GM19372 (cell line): ENCODE measurements at regions not wholly inside any gene's neighbourhood (a gene's known extent, or its start where the extent isn't known, plus 50 kb on each side); places are given as distances from the start of the nearest gene placed in this dataset.
"Not testable (repeated sequence)": the region's sequence is repeated elsewhere in the genome, so short reads cannot be mapped to it uniquely, and the experiment has no call there.

Experiments used
- ATAC-seq: cut with Tn5 transposase; IDR thresholded peaks from one replicate; pipeline ENCODE4 v1.9.1; 2021; ENCODE audit warnings: mild to moderate bottlenecking, low read depth, moderate library complexity; ENCODE audit not compliant: unreplicated experiment

DNA sequence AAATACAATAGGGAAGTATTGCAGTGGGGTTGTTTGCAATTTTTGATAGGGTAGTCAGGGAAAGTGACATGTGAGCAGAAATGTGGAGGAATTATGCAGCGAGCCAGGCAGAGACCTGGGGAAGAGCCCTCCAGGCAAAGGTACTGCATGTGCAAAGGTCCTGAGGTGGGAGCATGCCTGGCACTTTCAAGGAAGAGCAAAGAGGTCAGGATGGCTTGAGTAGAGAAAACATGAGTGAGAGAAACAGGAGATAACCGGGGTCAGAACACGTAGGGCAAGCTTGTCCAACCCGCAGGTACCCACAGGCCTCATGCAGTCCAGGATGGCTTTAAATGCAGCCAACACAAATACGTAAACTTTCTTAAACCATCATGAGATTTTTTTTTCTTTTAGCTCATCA is 71.0 kb downstream of the COQ2 start:
- no peak for ATAC-seq

DNA sequence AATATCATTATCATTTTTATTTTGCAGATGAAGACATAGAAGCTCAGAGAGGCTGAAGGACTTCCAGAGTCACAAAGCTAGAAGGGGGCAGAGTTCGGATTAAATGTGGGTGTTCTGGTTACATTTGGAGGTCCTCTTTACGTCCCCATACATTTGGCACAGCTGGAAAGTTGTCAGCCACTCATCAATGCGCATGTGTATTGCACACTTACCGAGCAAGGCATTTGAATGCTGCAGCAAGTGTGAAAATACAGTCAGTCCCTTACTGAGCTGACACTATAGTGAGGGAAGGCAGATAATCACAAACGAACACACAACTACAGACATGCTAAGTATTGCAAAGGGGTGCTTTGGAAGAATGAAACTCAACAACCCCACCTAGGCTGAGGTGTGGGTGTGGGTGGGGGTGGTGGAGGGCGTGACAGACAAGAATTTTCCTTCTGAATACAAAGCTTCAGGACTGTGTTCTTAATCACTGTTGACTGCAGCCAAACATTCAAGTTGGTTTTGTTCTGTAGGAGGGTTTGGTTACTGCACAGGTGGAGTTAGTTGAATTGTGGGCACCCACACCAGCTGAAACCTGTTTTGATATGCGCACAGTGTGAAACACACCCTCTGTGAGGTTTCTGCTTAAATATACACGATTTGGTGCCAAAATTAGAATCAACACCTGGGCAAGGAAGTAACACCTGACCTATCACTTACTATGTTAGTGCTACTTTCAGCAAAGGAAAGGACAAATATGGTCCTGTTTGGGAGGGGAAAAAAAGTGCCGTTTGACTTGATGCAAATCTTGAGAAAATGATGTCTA is 72.4 kb downstream of the COQ2 start:
- peak; percentile 76 for ATAC-seq

DNA sequence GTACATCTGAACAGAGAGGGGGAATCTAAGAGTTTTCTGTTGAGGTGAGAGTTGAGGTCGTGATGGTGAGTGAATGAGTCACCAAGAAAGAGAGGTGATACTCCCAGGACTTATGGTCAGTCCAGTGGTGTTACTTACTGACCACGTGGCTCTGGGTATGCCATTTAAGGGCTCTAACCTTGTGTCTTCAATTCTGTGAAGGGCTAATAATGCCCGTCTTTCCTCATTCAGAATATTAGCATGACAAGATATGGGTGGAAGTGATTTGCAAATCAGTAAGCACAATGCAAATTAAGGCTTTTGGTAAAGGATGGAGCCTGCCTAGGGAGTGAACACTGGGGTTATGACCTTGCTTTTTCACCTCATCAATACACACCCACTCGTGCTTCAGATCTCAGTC is 75.2 kb downstream of the COQ2 start:
- ATAC-seq = no peak

DNA sequence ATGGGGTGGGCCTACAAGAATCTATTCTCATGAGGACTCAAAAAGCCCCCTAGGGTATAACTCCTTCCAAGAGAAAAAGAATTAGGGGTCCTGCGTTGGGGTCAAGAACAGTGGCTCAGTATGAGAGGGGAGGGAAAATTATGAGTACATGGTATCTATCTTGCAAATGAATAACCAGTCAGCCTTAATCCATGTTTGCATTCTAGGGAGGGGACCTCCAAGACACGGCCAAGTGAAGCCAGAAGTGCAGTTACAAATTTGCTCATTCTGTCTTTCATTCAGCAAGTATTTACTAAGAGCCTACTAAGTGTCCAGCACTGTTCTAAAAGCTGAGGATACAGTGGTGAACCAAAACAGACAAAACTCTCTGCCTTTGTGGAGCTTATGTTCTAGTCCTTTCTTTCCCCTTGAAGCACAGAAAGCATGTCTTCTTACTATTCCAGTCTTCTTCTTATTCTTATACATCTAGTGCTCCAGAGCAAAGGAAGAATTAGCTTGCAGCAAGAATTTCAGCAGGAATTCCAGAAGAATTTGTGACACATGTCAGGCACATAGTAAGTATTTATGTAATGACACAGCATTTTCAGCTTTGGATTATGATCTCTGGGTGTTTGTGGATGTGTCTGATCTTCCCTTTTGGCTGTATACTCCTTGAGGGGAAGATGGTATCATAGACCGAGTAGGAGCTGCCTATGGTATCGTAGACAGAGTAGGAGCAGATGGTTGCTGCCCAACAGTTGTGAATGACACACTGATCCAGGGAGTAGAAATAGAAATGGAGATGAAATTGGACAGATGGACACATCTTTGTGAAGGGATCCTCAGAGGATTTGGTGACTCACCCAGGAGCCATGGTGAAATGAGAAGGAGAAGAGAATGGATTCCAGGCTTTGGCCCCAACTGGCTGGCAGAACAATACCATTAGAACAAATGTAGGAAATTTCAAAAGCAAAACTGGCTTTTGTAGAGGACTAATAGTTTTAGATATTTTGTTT is 75.9 kb downstream of the COQ2 start:
- no peak for ATAC-seq

DNA sequence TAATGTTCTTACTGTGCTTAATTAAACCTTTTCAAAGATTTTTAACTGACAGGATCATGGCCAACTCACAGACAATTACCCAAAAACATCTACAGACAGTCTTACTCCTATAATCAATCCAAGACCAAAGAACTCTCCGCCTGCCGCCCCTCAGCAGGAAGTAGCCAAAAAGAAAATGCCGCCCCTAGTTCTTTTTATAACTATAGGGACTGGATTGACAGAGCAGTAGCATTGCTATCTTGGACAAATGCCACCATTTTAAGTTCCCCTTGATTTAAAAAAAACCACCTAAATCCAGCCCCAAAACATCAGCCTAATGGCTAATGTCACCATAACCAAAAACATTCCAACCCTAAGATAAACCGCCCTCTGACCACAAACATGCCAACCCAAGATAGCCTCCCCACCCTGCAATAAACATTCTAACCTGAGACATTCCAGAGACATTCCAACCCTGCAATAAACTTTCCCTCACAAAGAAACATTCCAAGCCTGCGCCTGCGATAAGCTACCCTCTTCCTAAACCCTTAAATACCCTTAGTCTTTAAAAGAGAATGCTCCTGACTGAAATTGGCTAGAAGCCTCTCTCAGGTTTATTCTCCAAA is 77.0 kb downstream of the COQ2 start:
- ATAC-seq = no peak

DNA sequence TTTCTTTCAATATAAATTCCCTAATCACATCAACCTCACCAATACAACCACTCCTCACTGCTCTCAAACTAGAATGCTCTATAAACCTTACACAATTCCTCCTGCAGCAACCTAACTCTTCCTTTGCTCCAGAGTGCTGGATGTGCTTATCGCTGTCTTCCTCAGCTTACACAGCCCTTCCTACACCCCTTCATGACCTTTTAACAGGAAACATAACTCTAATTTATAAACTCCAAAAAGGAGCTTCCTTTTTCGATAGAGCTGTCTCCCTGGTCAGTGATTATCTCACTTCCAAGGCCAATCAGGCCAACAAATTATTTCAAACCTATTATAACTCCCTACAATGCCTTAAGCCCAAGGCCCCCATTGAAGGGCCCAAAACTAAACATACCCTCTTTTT is 78.8 kb downstream of the COQ2 start:
- ATAC-seq = no peak

DNA sequence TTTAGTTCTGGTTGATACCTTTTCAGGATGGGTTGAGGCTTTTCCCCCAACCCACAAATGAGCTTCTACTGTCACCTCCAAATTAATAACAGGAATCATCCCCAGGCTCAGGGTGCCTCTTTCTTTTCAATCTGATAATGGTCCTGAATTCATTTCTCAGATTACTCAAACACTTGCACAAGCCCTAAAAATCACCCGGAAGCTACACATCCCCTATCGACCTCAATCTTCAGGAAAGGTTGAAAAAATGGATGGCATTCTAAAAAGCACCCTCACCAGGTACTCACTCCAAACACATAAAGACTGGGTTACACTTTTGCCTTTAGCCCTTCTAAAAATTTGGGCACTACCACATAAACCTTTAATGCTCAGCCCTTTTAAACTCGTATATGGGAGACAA is 79.9 kb downstream of the COQ2 start:
- no peak for ATAC-seq

DNA sequence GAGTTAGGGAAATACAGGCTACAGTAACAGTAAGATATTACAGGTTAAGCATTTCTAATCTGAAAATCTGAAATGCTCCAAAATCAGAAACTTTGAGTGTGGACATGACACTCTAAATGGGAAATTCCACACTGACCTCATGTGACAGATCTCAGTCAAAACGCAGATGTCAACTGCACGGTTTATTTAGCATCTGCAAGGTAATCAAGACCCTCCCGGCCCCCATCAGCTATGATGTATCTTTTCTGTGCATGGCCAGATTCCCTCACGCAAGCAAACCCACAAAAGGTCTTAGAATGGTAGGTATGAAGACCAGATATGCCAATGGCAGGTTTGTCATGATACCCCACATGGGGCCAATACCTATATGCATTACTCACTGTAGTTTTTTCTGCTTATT is 82.8 kb downstream of the COQ2 start:
- no peak for ATAC-seq

DNA sequence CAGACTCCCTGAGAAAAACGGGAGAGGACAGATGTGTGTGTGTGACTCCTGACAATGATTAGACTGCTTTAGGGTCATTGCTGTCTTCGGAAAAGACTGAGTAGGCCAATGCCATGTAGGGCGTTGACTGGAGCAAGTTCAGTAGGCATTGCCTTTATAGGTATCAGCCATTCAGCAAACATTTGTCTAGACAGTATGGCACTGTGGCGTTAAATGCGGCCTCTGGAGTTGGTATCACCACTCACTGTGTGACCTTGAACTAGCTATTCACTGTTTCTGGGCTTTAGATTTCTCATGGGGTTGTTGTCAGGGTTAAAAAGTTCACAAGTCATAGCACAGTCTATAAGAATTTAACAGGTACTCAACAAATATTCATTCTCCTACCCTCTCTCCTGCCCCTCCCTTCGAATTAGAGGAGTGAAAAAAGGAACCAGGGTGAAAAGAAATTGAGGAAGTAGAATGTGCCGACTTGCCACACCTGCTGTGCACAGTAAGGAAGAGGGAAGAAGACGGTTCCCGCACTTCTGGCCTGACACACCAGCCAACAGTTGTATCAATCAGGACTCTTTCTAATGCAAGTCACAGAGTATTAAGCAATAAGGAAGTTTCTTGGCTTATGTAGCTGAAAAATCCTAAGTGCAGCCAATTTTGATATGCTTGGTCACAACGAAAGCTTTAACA is 83.2 kb upstream of the PLAC8 start:
- ATAC-seq = no peak

DNA sequence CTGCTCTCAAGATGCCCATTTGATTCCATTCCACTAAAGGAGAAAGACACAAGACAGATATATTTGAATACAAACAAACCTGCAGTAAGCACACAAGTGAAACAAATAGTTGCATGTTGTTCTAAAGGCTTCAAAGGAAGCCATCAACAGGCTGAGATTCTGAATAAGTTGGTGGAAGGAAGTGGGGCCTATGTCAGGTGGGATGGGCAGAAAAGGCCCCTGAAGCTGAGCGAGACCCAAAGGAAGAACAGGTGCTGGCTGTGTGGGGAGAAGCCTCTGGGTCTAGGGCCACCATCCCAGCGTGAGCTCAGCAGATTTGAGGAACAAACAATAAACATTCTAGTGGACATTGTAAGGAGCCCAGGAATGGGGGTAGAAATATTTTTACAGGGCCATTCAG is 82.4 kb upstream of the PLAC8 start:
- no peak for ATAC-seq

DNA sequence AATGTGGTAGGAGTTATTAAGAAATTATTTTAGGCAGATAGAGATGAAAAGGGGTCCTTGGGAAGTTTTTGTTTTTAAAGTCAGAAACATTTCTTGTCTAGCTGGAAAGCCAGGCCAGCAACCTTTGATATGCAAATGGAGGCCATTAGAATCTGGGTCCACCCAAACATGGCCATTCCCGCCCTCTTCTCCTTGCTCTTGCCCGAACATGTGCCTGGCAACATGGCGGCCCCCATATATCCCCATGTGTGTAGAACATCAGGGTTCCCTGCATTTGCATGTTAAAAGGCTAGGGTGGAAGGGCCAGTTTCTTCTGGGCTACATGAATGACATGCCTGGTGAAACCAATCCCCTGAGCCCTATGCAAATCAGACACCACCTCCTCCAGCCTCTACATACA is 80.7 kb upstream of the PLAC8 start:
- no peak for ATAC-seq

DNA sequence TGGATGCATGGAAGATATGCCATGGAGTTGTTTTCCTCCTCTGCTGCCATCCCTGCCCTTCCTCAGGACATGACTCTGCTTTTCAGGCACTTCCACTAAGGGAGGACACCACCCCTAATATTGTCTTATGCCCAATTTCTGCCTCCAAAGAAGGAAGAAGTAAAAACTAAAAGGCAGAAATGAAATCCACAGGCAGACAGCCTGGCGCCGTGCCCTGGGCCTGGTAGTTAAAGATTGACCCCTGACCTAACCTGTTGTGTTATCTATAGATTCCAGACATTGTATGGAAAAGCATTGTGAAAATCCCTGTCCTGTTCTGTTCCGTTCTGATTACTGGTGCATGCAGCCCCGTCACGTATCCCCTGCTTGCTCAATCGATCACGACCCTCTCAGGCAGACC is 80.1 kb upstream of the PLAC8 start:
- not testable (repeated sequence) for ATAC-seq

DNA sequence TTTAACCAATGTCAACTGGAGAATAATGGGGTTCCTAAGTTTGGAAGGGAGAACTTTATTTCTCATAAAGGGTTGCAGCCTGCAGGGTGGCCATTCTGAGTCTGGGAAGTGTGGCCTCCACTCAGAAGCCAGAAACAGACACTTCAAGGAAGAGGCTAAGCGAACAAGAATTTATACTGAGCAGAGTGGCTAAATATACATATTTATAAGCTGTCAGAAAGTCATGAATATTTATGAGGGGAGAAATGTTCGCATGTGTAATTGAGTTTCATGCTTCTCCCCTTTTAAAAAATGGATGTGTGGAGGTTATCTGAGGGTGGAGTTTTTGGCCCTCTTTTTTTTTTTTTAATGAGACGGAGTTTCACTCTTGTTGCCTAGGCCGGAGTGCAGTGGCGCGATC is 78.1 kb upstream of the PLAC8 start:
- ATAC-seq = no peak

DNA sequence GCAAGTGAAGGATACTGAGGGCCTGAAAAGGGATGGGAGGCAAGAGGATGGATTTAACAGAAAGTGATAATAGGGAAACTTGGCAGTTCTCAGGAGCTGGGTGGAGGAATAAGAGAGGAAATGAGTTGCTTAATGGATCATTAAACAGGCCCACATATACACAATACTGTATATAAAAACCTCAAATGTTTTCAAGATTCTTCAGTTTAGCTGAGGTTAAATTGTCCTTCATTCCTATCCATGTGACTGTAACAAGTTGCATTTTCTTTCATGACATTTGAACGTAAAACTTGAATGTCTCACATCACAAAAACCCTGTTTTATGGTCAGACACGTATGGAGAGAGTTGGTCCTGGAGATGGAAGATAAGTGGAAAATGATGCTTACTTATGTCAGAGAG is 76.5 kb upstream of the PLAC8 start:
- no peak for ATAC-seq

DNA sequence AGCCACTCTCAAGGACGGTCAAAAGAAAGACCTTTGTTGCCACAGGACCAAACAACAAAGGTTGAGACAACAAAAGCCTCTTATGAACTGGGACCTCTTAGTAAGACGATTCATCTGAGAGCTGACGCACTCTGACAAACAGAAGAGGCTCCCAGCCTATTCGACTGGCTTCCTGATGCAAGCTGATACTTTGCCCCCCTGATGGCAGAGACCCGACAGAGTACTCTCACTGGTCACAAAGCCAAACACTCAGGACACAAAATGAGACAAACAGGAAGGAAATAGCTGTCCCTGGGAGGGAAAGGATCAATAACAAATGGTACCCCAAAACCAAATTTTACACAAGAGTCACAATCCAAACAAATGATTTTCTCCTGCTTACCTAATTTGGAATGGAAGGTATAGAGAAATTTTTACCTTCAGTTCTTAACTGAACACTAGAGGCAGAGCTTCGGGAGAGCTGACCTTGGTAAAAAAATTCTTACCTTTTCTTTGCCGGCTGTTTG is 75.2 kb upstream of the PLAC8 start:
- no peak for ATAC-seq

DNA sequence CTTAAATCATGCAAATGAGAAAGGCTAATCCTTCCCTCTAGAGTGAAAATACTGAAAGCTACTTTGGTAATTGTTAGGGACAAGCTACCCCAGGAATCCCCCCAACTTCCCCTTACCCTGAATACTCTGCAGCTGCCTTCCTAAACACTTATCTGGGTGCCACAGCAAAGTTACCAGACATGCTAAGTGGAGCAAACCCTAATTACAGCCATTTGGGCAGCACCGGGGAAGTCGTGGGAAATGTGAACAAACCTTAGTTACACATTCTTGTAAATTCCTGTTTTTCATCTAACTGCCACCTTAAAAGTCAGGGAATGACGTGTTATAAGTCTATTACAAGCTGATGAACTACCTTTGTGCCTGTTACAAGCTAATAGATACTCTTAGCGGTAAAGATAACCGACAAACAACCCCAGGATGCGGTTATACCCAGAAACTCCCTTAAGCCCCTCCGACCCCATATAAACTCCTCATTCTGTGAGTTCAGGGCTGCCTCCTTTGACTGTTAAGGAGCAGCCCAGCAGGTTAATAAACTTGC is 66.0 kb upstream of the PLAC8 start:
- ATAC-seq = no peak

DNA sequence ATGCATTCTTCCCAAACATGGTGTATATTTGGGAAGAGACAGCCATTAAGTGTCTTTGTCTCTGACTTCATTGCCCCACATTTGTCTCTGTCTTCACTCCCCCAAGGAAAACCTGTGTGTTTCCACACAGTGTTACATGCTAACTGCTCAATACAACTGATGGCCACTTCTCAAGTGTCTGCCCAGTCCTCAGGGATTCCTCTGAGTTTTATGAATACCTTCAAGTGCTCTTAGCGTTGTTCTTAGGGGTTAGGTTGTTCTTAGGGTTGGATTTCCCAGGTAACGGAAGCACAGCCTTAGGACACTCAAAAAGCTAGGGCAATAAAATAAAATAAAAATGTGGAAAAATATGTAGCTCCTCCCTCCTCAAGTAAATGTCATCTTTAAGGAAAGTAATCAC is 64.7 kb upstream of the PLAC8 start:
- ATAC-seq = no peak

DNA sequence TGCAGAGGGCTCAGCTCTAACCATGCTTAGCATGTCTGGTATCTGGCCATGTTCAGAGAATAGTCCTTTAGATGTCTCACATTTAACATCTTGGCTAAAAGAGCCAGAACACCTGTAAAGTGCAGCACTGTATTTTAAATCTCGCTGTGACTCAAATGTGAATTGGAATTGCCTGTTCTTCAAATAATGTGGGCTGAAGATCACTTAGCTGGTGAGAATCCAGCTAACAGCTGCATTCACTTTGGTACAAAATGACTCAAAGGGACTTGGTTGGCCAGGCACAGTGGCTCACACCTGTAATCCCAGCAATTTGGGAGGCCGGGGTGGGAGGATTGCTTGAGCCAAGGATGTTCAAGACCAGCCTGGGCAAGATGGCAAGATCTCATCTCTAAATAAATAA is 63.5 kb upstream of the PLAC8 start:
- no peak for ATAC-seq

DNA sequence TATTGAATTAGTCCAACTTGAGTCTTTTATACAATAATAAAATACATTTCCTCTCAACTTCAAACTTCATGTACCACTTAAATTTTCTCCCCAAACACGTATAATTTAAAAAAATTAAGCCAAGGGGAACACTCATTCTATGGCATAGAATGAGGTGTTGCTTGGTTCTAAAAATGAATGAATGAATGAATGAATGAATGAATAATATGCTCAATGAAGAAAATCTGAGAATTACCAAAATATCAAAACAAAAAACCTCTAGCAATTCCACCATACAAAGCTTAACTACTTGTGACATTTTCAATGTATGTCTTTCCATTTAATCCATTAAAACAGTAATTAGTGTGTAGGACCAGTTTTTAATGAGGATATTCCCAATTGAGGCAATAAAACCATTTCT is 62.7 kb upstream of the PLAC8 start:
- no peak for ATAC-seq

DNA sequence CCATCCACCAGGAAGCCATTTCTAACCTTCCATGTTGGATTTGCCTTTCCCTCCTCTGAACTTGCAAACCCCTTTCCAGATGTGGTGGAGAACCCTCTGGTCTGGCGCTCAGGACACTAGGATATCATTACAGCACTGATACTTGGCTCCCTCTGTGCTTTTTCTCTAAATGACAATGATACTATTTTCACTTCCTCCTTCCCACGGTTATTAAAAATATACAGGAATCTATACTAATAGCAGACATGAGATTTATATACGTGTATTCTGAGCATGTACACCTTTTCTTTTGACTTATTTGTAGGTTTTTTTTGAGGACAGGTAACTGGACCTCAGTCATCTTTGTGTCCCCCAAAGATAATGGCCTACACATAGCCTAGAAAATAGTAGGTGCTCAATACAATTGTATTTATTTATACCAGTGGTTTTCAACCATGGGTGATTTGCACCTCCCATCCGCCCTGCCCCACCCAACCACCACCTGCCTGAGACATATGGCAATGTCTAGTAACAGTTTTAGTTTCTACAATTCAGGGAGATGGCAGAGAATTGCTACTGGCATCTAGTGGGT is 60.4 kb upstream of the PLAC8 start:
- ATAC-seq = peak; percentile 54
